IMR-90 (cell line): ENCODE measurements at regions not wholly inside any gene's neighbourhood (a gene's known extent, or its start where the extent isn't known, plus 50 kb on each side); places are given as distances from the start of the nearest gene placed in this dataset.

Experiments
- ATAC-seq: fragments of 200-7000 bp; cut with Tn5 transposase; 2 replicates; pipeline ENCODE4 v1.9.1; 2020; ENCODE audit warnings: low read depth, mild to moderate bottlenecking, moderate library complexity
- BruUV-seq: library from RNA; stranded (reverse); fragments of 400-500 nt; replicated peaks from 2 replicates; lab custom pipeline; 2021; lab: Mats Ljungman, UMichigan
- CTCF ChIA-PET: fragments of 300-600 bp; formaldehyde crosslinking; extraction: SDS; loops from one replicate; lab custom pipeline; 2021; ENCODE audit warnings: antibody characterized with exemption; lab: Yijun Ruan, JAX
- POLR2A ChIA-PET: fragments of 300-600 bp; sonication (Branson Sonifier 250); formaldehyde crosslinking; loops from one replicate; lab custom pipeline; 2022; ENCODE audit warnings: antibody characterized with exemption; ENCODE audit not compliant: unreplicated experiment; lab: Charles Lee
- DNase-seq: peaks from one replicate; pipeline ENCODE4 v3.0.0; 2013
- H2AFZ ChIP-seq: replicated peaks from 2 replicates; pipeline ENCODE3; 2013; ENCODE audit warnings: low read length, mild to moderate bottlenecking; ENCODE audit not compliant: poor library complexity
- H2AK5ac ChIP-seq: 2 replicates; pipeline ENCODE4 v1.6.1; 2013; ENCODE audit warnings: low read depth, low read length, inconsistent platforms
- H2AK9ac ChIP-seq: replicated peaks from 2 replicates; pipeline ENCODE3; 2013; ENCODE audit warnings: mild to moderate bottlenecking, low read depth, low read length, moderate library complexity; ENCODE audit not compliant: poor library complexity
- H2BK120ac ChIP-seq: 2 replicates; pipeline ENCODE4 v1.6.1; 2013; ENCODE audit warnings: low read depth, low read length, inconsistent platforms
- H2BK15ac ChIP-seq: 3 replicates; pipeline ENCODE4 v1.6.1; 2013; ENCODE audit warnings: low read depth, low read length, inconsistent platforms
- H2BK20ac ChIP-seq: 2 replicates; pipeline ENCODE4 v1.6.1; 2013; ENCODE audit warnings: low read depth, mild to moderate bottlenecking, inconsistent platforms, low read length, moderate library complexity
- H2BK5ac ChIP-seq: 2 replicates; pipeline ENCODE4 v1.6.1; 2013; ENCODE audit warnings: mild to moderate bottlenecking, low read depth, low read length, inconsistent platforms; ENCODE audit not compliant: poor library complexity, severe bottlenecking
- H3K14ac ChIP-seq: replicated peaks from 2 replicates; pipeline ENCODE4 v1.6.1; 2013; ENCODE audit warnings: low read depth, low read length, inconsistent platforms
- H3K18ac ChIP-seq: 2 replicates; pipeline ENCODE4 v1.6.1; 2013; ENCODE audit warnings: low read depth, low read length, control low read depth
- H3K23ac ChIP-seq: 2 replicates; pipeline ENCODE4 v1.6.1; 2013; ENCODE audit warnings: low read depth, low read length, inconsistent platforms
- H3K27ac ChIP-seq: 2 replicates; pipeline ENCODE4 v1.5.1; 2013; ENCODE audit warnings: mild to moderate bottlenecking, control low read depth, low read length; ENCODE audit not compliant: insufficient read depth
- H3K27me3 ChIP-seq: 2 replicates; pipeline ENCODE4 v1.6.1; 2013; ENCODE audit warnings: low read length; ENCODE audit not compliant: control insufficient read depth, insufficient read depth
- H3K36me3 ChIP-seq: 2 replicates; pipeline ENCODE4 v1.6.1; 2013; ENCODE audit warnings: low read length, mixed read lengths; ENCODE audit not compliant: control insufficient read depth, insufficient read depth
- H3K4ac ChIP-seq: 2 replicates; pipeline ENCODE4 v1.6.1; 2013; ENCODE audit warnings: low read depth, low read length, inconsistent platforms
- H3K4me1 ChIP-seq: 2 replicates; pipeline ENCODE4 v1.6.1; 2013; ENCODE audit warnings: low read length, mixed read lengths; ENCODE audit not compliant: control insufficient read depth, insufficient read depth
- H3K4me2 ChIP-seq: 2 replicates; pipeline ENCODE4 v1.6.1; 2013; ENCODE audit warnings: low read depth, mild to moderate bottlenecking, control low read depth, low read length, moderate library complexity
- H3K4me3 ChIP-seq: 2 replicates; pipeline ENCODE4 v1.5.1; 2013; ENCODE audit warnings: low read depth, mild to moderate bottlenecking, control low read depth, low read length, moderate library complexity; ENCODE audit not compliant: insufficient read depth
- H3K56ac ChIP-seq: 2 replicates; pipeline ENCODE4 v1.6.1; 2013; ENCODE audit warnings: low read length, inconsistent platforms; ENCODE audit not compliant: insufficient read depth; ENCODE audit errors: extremely low read depth
- H3K79me1 ChIP-seq, 2 experiments: 2 replicates each; pipeline ENCODE4 v1.6.1; 2013; ENCODE audit warnings: low read length in 2 of 2, inconsistent platforms in 1 of 2, low read depth in 1 of 2
- H3K9ac ChIP-seq: 2 replicates; pipeline ENCODE4 v1.6.1; 2013; ENCODE audit warnings: low read depth, low read length, control low read depth
- H3K9me1 ChIP-seq: 2 replicates; pipeline ENCODE4 v1.6.1; 2013; ENCODE audit warnings: low read length, inconsistent platforms; ENCODE audit not compliant: insufficient read depth
- H3K9me3 ChIP-seq: 2 replicates; pipeline ENCODE4 v1.6.1; 2013; ENCODE audit warnings: low read length; ENCODE audit not compliant: control insufficient read depth, insufficient read depth
- H4K20me1 ChIP-seq: 2 replicates; pipeline ENCODE4 v1.6.1; 2013; ENCODE audit warnings: low read length, inconsistent platforms; ENCODE audit not compliant: insufficient read depth
- H4K5ac ChIP-seq: 2 replicates; pipeline ENCODE4 v1.6.1; 2013; ENCODE audit warnings: mild to moderate bottlenecking, low read depth, low read length, control low read depth
- H4K8ac ChIP-seq, 2 experiments: 2 replicates each; pipeline ENCODE4 v1.6.1; 2013; ENCODE audit warnings: low read depth in 2 of 2, low read length in 2 of 2, control low read depth in 1 of 2, inconsistent platforms in 1 of 2
- H4K91ac ChIP-seq: 2 replicates; pipeline ENCODE4 v1.6.1; 2013; ENCODE audit warnings: low read depth, low read length, inconsistent platforms; ENCODE audit not compliant: insufficient read depth
- BHLHE40 ChIP-seq: fragments of 150-350 bp; IDR thresholded peaks from 2 replicates; pipeline ENCODE4 v1.6.1; 2016; ENCODE audit warnings: mild to moderate bottlenecking, low read depth, low read length
- CEBPB ChIP-seq: IDR thresholded peaks from 2 replicates; pipeline ENCODE4 v1.6.1; 2012; ENCODE audit warnings: low read depth, low read length, improper control_type of control experiment
- CHD1 ChIP-seq: IDR thresholded peaks from 2 replicates; pipeline ENCODE4 v1.6.1; 2012; ENCODE audit warnings: low read depth, low read length, improper control_type of control experiment
- CTCF ChIP-seq: conservative IDR thresholded peaks from 2 replicates; pipeline ENCODE4 v1.5.1; 2012; ENCODE audit warnings: mild to moderate bottlenecking, low read depth, low read length, improper control_type of control experiment
- ELK1 ChIP-seq: fragments of 150-350 bp; IDR thresholded peaks from 2 replicates; pipeline ENCODE4 v1.6.1; 2016; ENCODE audit warnings: low read depth, mild to moderate bottlenecking, low read length, moderate library complexity, borderline replicate concordance
- FOS ChIP-seq: fragments of 150-350 bp; IDR thresholded peaks from 2 replicates; pipeline ENCODE4 v1.6.1; 2016; ENCODE audit warnings: low read depth, low read length
- MAFK ChIP-seq: IDR thresholded peaks from 2 replicates; pipeline ENCODE4 v1.6.1; 2012; ENCODE audit warnings: low read depth, low read length, improper control_type of control experiment
- MAZ ChIP-seq: IDR thresholded peaks from 2 replicates; pipeline ENCODE4 v1.6.1; 2012; ENCODE audit warnings: low read depth, mild to moderate bottlenecking, low read length, improper control_type of control experiment, moderate library complexity, borderline replicate concordance
- MXI1 ChIP-seq: IDR thresholded peaks from 2 replicates; pipeline ENCODE4 v1.6.1; 2012; ENCODE audit warnings: low read depth, mild to moderate bottlenecking, low read length, moderate library complexity, borderline replicate concordance
- NFE2L2 ChIP-seq: fragments of 150-350 bp; IDR thresholded peaks from 2 replicates; pipeline ENCODE4 v1.6.1; 2016; ENCODE audit warnings: low read depth, mild to moderate bottlenecking, low read length
- POLR2A ChIP-seq: IDR thresholded peaks from 2 replicates; pipeline ENCODE4 v1.6.1; 2012; ENCODE audit warnings: mild to moderate bottlenecking, low read depth, low read length
- RAD21 ChIP-seq: IDR thresholded peaks from 2 replicates; pipeline ENCODE4 v1.6.1; 2012; ENCODE audit warnings: low read length, improper control_type of control experiment
- RCOR1 ChIP-seq: IDR thresholded peaks from 2 replicates; pipeline ENCODE4 v1.6.1; 2012; ENCODE audit warnings: mild to moderate bottlenecking, low read length, improper control_type of control experiment; ENCODE audit not compliant: insufficient replicate concordance
- RFX5 ChIP-seq: IDR thresholded peaks from 2 replicates; pipeline ENCODE4 v1.8.0; 2012; ENCODE audit warnings: low read depth, mild to moderate bottlenecking, low read length, moderate library complexity
- SMC3 ChIP-seq: fragments of 150-350 bp; IDR thresholded peaks from 2 replicates; pipeline ENCODE4 v1.6.1; 2016; ENCODE audit warnings: low read depth, mild to moderate bottlenecking, antibody characterized with exemption, low read length, moderate library complexity
- USF2 ChIP-seq: fragments of 150-350 bp; IDR thresholded peaks from 2 replicates; pipeline ENCODE4 v1.6.1; 2017; ENCODE audit warnings: mild to moderate bottlenecking, antibody characterized with exemption, low read length, low read depth
- WGBS, 2 experiments: methylation state at CpG; one replicate each; pipeline versions ENCODE4 v1.1.5 to v1.1.7; 2013; ENCODE audit warnings: missing lambda C conversion rate in 2 of 2; ENCODE audit not compliant: insufficient read length in 1 of 2; ENCODE audit errors: extremely low coverage in 2 of 2; 5-methylcytosine and 5-hydroxymethylcytosine counted together
- dilution Hi-C: fragments of 300-500 bp; cut with HindIII; formaldehyde crosslinking; loops from one replicate; pipeline ENCODE4 v1.14.3; 2018; ENCODE audit warnings: low sequenced_read_pairs; ENCODE audit not compliant: unreplicated experiment
- in situ Hi-C: fragments of 300-500 bp; cut with MboI; formaldehyde crosslinking; loops from 3 replicates; pipeline ENCODE4 v1.14.3; 2019; ENCODE audit warnings: low sequenced_read_pairs, inconsistent platforms, mixed read lengths
- intact Hi-C: fragments of 100-400 bp; cut with micrococcal nuclease; formaldehyde crosslinking; loops from 2 replicates; pipeline ENCODE4 v1.10.0; 2022

- no TSS peak for BruUV-seq
- Histone ChIP-seq H3K4me1 (no peaks in the 10 kb centered on the region), H4K91ac (no peak overlapping the region), H3K9ac (no peak overlapping the region), H4K8ac (no peak overlapping the region), H3K9me1 (no peaks in the 10 kb centered on the region), H2BK15ac (no peak overlapping the region), H3K14ac (no peak overlapping the region), H3K27ac (no peak overlapping the region), H3K79me1 (no peaks in the 10 kb centered on the region), H2BK120ac (no peak overlapping the region), H2AFZ (no peak overlapping the region), H3K9me3 (no peaks in the 10 kb centered on the region), H2AK9ac (no peak overlapping the region), H2BK20ac (no peak overlapping the region), H3K36me3 (no peaks in the 10 kb centered on the region), H3K56ac (no peak overlapping the region), H3K27me3 (no peaks in the 10 kb centered on the region), H3K23ac (no peak overlapping the region), H3K4ac (no peak overlapping the region), H4K20me1 (no peaks in the 10 kb centered on the region), H3K4me2 (no peak overlapping the region), H2AK5ac (no peak overlapping the region), H3K4me3 (no peak overlapping the region), H4K5ac (no peak overlapping the region), H3K18ac (no peak overlapping the region), H2BK5ac (no peak overlapping the region)
- no CpG with 5 or more reads among the region's 3 CpGs for WGBS, 2 experiments
- TF ChIP-seq USF2: no peak
- TF ChIP-seq CTCF: no peak
- no peak for TF ChIP-seq NFE2L2
- TF ChIP-seq CEBPB: no peak
- TF ChIP-seq BHLHE40: no peak
- no peak for TF ChIP-seq MAFK
- no peak for TF ChIP-seq RAD21
- no peak for TF ChIP-seq FOS
- TF ChIP-seq RCOR1: no peak
- TF ChIP-seq MXI1: no peak
- no peak for TF ChIP-seq RFX5
- TF ChIP-seq POLR2A: no peak
- no peak for TF ChIP-seq ELK1
- no peak for TF ChIP-seq SMC3
- no peak for TF ChIP-seq CHD1
- no peak for TF ChIP-seq MAZ
- ChIA-PET POLR2A (no interaction called here), CTCF (interaction anchor here (0.7 kb wide), 1 partner anchor 270 kb away, joined by 3 read pairs; no protein-coding TSS in a partner anchor)
- DNase-seq (peak; percentile 10), ATAC-seq (no peak)
- in situ Hi-C loops: no loop called here
- dilution Hi-C loops: no loop called here
- intact Hi-C loops: no loop called here
Measured at GRCh38 chr1:189662190-189662589, 815.5 kb downstream of the BRINP3 start.
